Keratinocyte (primary cell): ENCODE measurements at regions not wholly inside any gene's neighbourhood (a gene's known extent, or its start where the extent isn't known, plus 50 kb on each side); places are given as distances from the start of the nearest gene placed in this dataset.

Experiments used
- DNase-seq: peaks from one replicate; pipeline ENCODE4 v3.0.0-alpha.2; 2011; ENCODE audit warnings: low read depth, missing footprints, low spot score
- FAIRE-seq: peaks from 2 replicates; lab custom pipeline; 2011; peaks lifted over from hg19 to GRCh38; lab: Jason Lieb, UNC
- H2AFZ ChIP-seq: 2 replicates; pipeline ENCODE4 v1.6.0; 2012; ENCODE audit warnings: low read length, control low read depth, inconsistent platforms; ENCODE audit not compliant: control insufficient read depth
- H3K27ac ChIP-seq: 2 replicates; pipeline ENCODE4 v1.5.1; 2011; ENCODE audit warnings: low read length; ENCODE audit not compliant: control insufficient read depth, insufficient read depth
- H3K27me3 ChIP-seq: 3 replicates; pipeline ENCODE4 v1.6.0; 2011; ENCODE audit warnings: low read length; ENCODE audit not compliant: control insufficient read depth, insufficient read depth; ENCODE audit errors: extremely low read depth
- H3K36me3 ChIP-seq, 2 experiments: 2 replicates in 1 of 2; 3 replicates in 1 of 2; pipeline ENCODE4 v1.5.1; 2011; ENCODE audit warnings: low read length in 2 of 2, mild to moderate bottlenecking in 1 of 2; ENCODE audit not compliant: control insufficient read depth in 2 of 2, insufficient read depth in 2 of 2; ENCODE audit errors: extremely low read depth in 1 of 2
- H3K4me1 ChIP-seq: 3 replicates; pipeline ENCODE4 v1.5.1; 2011; ENCODE audit warnings: low read length; ENCODE audit not compliant: control insufficient read depth, insufficient read depth; ENCODE audit errors: extremely low read depth
- H3K4me2 ChIP-seq: 3 replicates; pipeline ENCODE4 v1.6.0; 2011; ENCODE audit warnings: low read depth, low read length; ENCODE audit not compliant: control insufficient read depth, insufficient read depth; ENCODE audit errors: extremely low read depth
- H3K4me3 ChIP-seq, 3 experiments: fragments of 200-600 bp in 1 of 3; sonication (generic) in 1 of 3; 2 replicates in 2 of 3; 3 replicates in 1 of 3; pipeline ENCODE4 v1.5.1; 2011 to 2016; ENCODE audit warnings: low read length in 3 of 3, mild to moderate bottlenecking in 3 of 3, control low read depth in 2 of 3, inconsistent platforms in 1 of 3, low read depth in 1 of 3, mixed read lengths in 1 of 3, mixed run types in 1 of 3, moderate library complexity in 1 of 3; ENCODE audit not compliant: control insufficient read depth in 2 of 3, insufficient read depth in 2 of 3; ENCODE audit errors: extremely low read depth in 1 of 3
- H3K79me2 ChIP-seq: 2 replicates; pipeline ENCODE4 v1.6.0; 2012; ENCODE audit warnings: low read length; ENCODE audit not compliant: control insufficient read depth, insufficient read depth
- H3K9ac ChIP-seq: 3 replicates; pipeline ENCODE4 v1.6.0; 2011; ENCODE audit warnings: low read length; ENCODE audit not compliant: control insufficient read depth, insufficient read depth; ENCODE audit errors: extremely low read depth
- H3K9me1 ChIP-seq: 3 replicates; pipeline ENCODE4 v1.6.0; 2011; ENCODE audit warnings: low read length; ENCODE audit not compliant: control insufficient read depth, insufficient read depth; ENCODE audit errors: extremely low read depth
- H3K9me3 ChIP-seq: 2 replicates; pipeline ENCODE4 v1.5.1; 2012; ENCODE audit warnings: low read depth, low read length; ENCODE audit not compliant: control insufficient read depth
- H4K20me1 ChIP-seq: 3 replicates; pipeline ENCODE4 v1.6.0; 2011; ENCODE audit warnings: low read length; ENCODE audit not compliant: control insufficient read depth, insufficient read depth; ENCODE audit errors: extremely low read depth
- EZH2 ChIP-seq: IDR thresholded peaks from one replicate; pipeline ENCODE4 v1.6.1; 2012; ENCODE audit warnings: inconsistent platforms, mild to moderate bottlenecking, low read length, moderate library complexity
- dilution Hi-C: fragments of 300-500 bp; cut with MboI; formaldehyde crosslinking; loops from one replicate; pipeline ENCODE4 v1.7.0; 2020; ENCODE audit warnings: low sequenced_read_pairs; ENCODE audit not compliant: extremely low pct_ligation_motif_present
- TF ChIP-seq, protein P1 (sequence below), 3 experiments: IDR thresholded peaks in 1 of 3; conservative IDR thresholded peaks in 1 of 3; optimal IDR thresholded peaks in 1 of 3; 2 replicates in 2 of 3; 3 replicates in 1 of 3; pipeline versions ENCODE3 to v1.5.1; 2011; ENCODE audit warnings: low read length in 3 of 3, mild to moderate bottlenecking in 3 of 3, moderate library complexity in 2 of 3, control low read depth in 1 of 3, inconsistent platforms in 1 of 3; ENCODE audit not compliant: insufficient read depth in 2 of 3; ENCODE audit errors: extremely low read depth in 1 of 3

DNA sequence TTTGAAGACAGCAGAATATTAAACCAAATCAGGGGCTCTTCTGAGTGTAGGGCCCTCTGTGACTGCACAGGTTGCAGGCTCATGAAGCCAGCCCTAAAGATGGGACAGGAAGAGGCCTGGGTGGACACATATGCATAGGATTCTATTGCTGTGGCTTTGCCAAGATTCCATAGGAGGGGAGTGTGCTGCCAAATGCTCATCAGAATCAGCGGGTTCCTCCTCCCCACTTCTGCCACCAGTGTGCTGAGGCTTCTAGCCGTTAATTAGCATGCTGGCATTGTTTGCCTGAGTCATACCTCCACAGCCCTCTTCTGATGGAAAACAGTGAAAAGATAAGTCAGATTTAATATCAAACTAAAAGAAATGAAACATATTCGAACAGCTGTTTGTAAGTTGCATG lies 103.9 kb upstream of the TMEFF2 start:
- Histone ChIP-seq H3K9me1 (no peaks in the 10 kb centered on the region), H3K4me2 (no peak overlapping the region), H3K9ac (no peak overlapping the region), H4K20me1 (no peaks in the 10 kb centered on the region), H2AFZ (no peak overlapping the region), H3K4me3 (no peak overlapping the region), H3K79me2 (no peaks in the 10 kb centered on the region), H3K27ac (no peak overlapping the region), H3K36me3 (no peaks in the 10 kb centered on the region), H3K9me3 (no peaks in the 10 kb centered on the region), H3K27me3 (no peaks in the 10 kb centered on the region), H3K4me1 (no peaks in the 10 kb centered on the region)
- DNase-seq (no peak), FAIRE-seq (no peak)
- TF ChIP-seq, protein P1, sequence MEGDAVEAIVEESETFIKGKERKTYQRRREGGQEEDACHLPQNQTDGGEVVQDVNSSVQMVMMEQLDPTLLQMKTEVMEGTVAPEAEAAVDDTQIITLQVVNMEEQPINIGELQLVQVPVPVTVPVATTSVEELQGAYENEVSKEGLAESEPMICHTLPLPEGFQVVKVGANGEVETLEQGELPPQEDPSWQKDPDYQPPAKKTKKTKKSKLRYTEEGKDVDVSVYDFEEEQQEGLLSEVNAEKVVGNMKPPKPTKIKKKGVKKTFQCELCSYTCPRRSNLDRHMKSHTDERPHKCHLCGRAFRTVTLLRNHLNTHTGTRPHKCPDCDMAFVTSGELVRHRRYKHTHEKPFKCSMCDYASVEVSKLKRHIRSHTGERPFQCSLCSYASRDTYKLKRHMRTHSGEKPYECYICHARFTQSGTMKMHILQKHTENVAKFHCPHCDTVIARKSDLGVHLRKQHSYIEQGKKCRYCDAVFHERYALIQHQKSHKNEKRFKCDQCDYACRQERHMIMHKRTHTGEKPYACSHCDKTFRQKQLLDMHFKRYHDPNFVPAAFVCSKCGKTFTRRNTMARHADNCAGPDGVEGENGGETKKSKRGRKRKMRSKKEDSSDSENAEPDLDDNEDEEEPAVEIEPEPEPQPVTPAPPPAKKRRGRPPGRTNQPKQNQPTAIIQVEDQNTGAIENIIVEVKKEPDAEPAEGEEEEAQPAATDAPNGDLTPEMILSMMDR (optimal IDR thresholded peaks at IDR 0.05 in 1 of 3, IDR thresholded peaks at IDR 0.05 in 1 of 3, conservative IDR thresholded peaks at IDR 0.05 in 1 of 3; ENCODE audit: extremely low read depth in 1 of 3, insufficient read depth in 2 of 3, low read length in 3 of 3), result no peak
- TF ChIP-seq EZH2, result no peak
- dilution Hi-C loops, result no loop called here

DNA sequence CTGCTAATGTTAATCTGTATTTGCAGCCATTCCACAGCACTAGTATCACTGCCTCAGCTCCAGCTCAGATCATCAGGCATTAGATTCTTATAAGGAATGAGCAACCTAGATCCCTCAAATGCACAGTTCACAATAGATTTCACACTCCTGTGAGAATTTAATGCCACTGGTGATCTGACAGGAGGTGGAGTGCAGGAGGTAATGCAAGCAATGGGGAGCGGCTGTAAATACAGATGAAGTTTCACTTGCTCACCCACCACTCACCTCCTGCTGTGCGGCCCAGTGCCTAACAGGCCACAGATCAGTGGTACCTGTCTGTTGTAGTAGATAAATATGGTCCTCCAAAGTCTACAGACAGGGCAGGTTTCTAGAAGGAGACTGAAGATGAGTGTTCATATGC lies 97.7 kb upstream of the TMEFF2 start:
- Histone ChIP-seq H3K4me1 (no peaks in the 10 kb centered on the region), H3K79me2 (no peaks in the 10 kb centered on the region), H2AFZ (no peak overlapping the region), H3K4me2 (no peak overlapping the region), H3K27me3 (no peaks in the 10 kb centered on the region), H3K9ac (no peak overlapping the region), H3K4me3 (no peak overlapping the region), H3K36me3 (no peaks in the 10 kb centered on the region), H3K9me3 (no peaks in the 10 kb centered on the region), H3K9me1 (no peaks in the 10 kb centered on the region), H4K20me1 (no peaks in the 10 kb centered on the region), H3K27ac (no peak overlapping the region)
- no peak for DNase-seq
- TF ChIP-seq EZH2, result no peak
- TF ChIP-seq, protein P1 (optimal IDR thresholded peaks at IDR 0.05 in 1 of 3, IDR thresholded peaks at IDR 0.05 in 1 of 3, conservative IDR thresholded peaks at IDR 0.05 in 1 of 3; ENCODE audit: extremely low read depth in 1 of 3, insufficient read depth in 2 of 3, low read length in 3 of 3), result no peak
- FAIRE-seq, result no peak
- dilution Hi-C loops, result no loop called here
